ENCODE measurements at regions not wholly inside any gene's neighbourhood (a gene's known extent, or its start where the extent isn't known, plus 50 kb on each side); places are given as distances from the start of the nearest gene placed in this dataset.
"Not testable (repeated sequence)": the region's sequence is repeated elsewhere in the genome, so short reads cannot be mapped to it uniquely, and the experiment has no call there.

DNA sequence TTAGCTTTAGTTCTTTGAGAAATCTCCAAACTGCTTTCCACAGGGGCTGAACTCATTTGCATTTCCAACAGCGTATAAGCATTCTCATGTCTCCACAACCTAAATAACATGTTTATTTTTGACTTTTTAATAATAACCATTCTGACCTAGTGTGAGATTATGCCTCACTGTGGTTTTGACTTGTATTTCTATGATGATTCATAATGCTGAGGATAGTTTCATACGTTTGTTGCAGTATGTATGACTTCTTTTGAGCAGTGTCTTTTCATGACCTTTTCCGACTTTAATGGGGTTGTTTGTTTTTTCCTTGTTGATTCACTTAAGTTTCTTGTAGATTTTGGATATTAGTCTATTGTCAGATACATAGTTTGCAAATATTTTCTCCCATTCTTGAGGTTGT is 1833.0 kb upstream of the PCDH10 start:
- no peak for DNase-seq (ENCODE audit: low read depth)

GRCh38 chr4:131337936-131338335 is 1811.2 kb upstream of the PCDH10 start:
- no peak for DNase-seq (ENCODE audit: low read depth)

DNA sequence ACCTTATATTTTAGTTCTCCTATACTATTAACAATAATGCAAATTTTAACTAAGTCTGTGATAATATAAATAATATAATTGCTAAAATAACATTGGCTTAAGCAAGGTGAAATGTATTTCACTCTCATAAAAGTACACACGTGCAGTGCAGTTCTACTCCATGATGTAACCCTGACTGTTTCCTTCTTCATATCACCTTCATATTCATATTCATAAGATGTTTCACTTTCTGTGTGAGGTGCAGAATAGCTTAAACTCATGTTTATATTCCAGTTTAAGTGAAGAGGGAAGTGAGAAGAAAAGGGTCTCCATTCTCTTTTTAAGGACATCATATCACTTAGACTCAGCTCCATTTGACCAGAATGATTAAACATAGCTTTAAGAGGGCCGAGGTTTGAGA is 1810.0 kb upstream of the PCDH10 start:
- no peak for DNase-seq (ENCODE audit: low read depth)

DNA sequence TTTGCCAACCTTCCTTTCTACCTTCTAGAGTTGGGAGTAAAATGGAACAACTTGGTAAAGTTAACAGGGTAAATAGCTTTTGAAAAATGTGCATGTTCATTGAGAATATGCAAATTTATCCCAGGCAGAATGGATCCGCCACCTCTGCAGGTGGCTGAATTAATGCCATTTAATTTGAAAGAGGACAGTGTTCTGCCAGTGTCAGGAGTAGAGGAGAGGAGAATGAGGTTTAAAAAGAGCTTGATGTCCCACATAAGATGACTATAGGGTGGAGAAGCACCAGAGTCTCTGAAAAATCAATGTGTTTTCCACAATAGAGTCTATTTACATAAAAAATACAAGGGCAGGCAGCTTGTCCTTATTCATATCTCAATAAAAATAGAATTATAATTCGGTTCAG is 1804.3 kb upstream of the PCDH10 start:
- DNase-seq (ENCODE audit: low read depth): no peak

DNA sequence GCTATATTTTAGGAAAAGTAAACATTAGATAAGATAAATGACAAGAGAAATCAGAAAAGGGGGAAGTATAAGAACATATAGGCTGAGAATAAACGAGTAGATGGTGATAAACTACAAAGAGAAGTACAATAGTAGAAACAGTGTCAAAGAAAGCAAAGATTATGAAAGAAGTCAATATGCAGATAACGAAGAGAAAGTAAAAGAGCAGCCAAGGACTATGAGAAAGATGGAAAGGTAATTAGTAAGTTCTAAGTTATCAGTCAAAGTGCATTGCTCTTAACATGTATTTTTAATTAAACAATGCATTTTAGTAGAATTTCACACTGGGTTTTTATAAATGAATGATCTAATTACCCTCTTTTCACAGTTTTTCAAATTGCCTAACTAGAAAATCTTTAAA is 1801.3 kb upstream of the PCDH10 start:
- no peak for DNase-seq (ENCODE audit: low read depth)

GRCh38 chr4:131348263-131348662 is 1800.8 kb upstream of the PCDH10 start:
- no peak for DNase-seq (ENCODE audit: low read depth)

GRCh38 chr4:131352371-131352770 is 1796.7 kb upstream of the PCDH10 start:
- not testable (repeated sequence) for DNase-seq (ENCODE audit: low read depth)

DNA sequence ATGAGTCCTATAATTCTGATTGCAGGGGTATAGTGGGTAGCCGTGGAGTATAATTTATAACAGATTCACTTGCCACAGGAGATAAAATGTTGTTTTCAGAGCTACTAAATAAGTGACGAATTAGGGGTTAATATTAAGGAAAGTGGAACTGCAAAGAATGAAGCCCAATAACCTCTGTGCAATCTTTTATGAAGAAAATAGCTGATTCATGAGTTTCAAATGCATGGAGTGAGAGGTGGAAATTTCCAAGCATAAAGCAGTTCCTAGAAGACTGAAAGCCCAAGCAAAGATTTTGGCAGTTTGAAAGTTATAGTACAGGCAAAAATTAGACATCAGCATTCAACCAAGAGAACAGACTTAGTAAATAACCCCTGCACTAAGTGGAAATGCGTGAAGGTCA is 1782.4 kb upstream of the PCDH10 start:
- no peak for DNase-seq (ENCODE audit: low read depth)

- DNase-seq (ENCODE audit: low read depth): no peak
Measured at GRCh38 chr4:131367441-131367840, 1781.7 kb upstream of the PCDH10 start.

DNA sequence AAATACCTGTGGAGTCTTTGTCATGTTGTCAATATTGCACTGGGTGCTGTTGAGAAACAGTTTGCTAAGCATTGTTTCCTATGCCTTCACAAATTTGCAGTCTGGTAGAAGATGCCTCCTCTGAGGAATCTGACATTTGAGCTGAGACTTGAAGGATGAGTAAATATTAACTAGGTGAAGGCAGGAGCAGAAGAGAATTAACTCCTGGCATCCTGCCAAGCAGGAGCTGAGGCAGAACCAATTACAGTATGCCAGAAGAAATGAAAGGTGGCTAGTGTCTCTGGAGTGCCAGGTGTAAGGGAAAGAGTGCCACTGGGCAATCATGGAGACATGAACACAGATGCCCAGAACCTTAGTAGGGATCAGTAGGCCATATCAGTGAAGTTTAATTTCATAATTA is 1778.2 kb upstream of the PCDH10 start:
- no peak for DNase-seq (ENCODE audit: low read depth)

GRCh38 chr4:131381055-131381454 is 1768.0 kb upstream of the PCDH10 start:
- DNase-seq (ENCODE audit: low read depth): no peak

DNA sequence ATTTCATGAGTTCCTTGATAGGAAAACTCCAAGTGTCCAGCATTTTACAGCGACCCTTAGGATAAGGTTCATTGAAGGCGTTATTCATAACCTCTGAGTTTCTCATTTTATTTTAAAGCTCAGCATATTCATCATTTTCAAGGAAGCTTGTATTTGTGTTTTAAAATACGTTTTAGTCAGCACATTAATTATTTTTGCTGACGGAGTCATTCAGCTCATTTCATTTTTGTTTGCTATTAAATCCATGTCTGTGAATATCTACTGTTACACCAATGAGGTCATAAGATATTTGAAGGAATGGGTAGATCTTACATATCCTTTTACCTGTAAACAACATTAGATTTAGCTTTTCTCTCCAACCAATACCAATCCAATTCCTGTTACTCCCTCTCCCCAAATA is 1766.3 kb upstream of the PCDH10 start:
- no peak for DNase-seq (ENCODE audit: low read depth)

- DNase-seq (ENCODE audit: low read depth): no peak
Measured at GRCh38 chr4:131388277-131388676, 1760.8 kb upstream of the PCDH10 start.

- DNase-seq (ENCODE audit: low read depth): no peak
Measured at GRCh38 chr4:131408102-131408501, 1741.0 kb upstream of the PCDH10 start.

DNA sequence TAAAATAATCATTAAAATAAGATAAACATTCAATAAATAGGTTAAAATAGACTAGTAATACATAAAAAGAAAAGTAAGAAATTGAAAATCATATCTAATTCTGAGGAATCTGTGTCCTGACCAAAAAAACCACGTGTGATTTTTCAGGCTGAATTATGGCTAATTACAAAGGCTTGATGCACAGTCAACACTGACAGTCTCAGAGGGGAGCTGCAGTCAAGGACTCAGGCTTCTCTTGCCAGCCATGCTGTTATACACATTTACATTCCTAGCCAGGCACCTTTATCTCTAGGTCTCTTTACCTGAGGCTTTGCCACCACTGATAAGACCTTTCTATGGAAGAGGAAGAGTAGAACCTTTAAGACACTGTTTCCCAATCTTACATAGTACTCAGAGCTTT is 1737.7 kb upstream of the PCDH10 start:
- no peak for DNase-seq (ENCODE audit: low read depth)

- no peak for DNase-seq (ENCODE audit: low read depth)
Measured at GRCh38 chr4:131419147-131419546, 1729.9 kb upstream of the PCDH10 start.

GRCh38 chr4:131426023-131426758 is 1722.9 kb upstream of the PCDH10 start:
- DNase-seq (ENCODE audit: low read depth): no peak

DNA sequence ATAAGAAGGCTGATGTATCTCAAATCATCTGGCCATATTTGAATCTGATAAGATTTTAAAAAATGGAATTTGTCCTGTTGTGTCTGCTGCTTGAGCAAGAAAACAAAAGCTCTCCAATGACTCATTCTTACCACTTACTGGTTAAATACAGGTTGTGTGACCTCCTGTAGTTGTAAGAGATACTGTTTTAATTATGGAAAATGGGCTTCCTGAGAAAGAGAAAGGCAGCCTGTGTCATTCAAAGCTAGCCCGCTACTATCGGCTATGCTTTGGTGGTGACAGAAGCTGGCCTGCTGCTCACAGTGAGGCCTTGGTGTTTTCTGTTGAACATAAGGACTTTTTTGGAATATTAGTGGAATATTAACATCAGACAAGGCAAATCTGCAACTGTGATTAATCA is 1722.1 kb upstream of the PCDH10 start:
- no peak for DNase-seq (ENCODE audit: low read depth)

- DNase-seq (ENCODE audit: low read depth): no peak
Measured at GRCh38 chr4:131430302-131430701, 1718.8 kb upstream of the PCDH10 start.

GRCh38 chr4:131441004-131441688 is 1707.9 kb upstream of the PCDH10 start:
- DNase-seq (ENCODE audit: low read depth): no peak

GRCh38 chr4:131447883-131448282 is 1701.2 kb upstream of the PCDH10 start:
- DNase-seq (ENCODE audit: low read depth): no peak

GRCh38 chr4:131450572-131451209 is 1698.4 kb upstream of the PCDH10 start:
- no peak for DNase-seq (ENCODE audit: low read depth)

GRCh38 chr4:131459430-131460101 is 1689.5 kb upstream of the PCDH10 start:
- DNase-seq (ENCODE audit: low read depth): no peak

All from activated T-helper 1 cell treated with Interleukin-2 at 50 U/mL for 16 hours (primary cell).